Lung (tissue), 11 donors: ENCODE measurements at regions not wholly inside any gene's neighbourhood (a gene's known extent, or its start where the extent isn't known, plus 50 kb on each side); places are given as distances from the start of the nearest gene placed in this dataset.

Source experiments
- ATAC-seq: fragments of 200-7000 bp; cut with Tn5 transposase; one replicate; pipeline ENCODE4 v1.9.1; 2020; ENCODE audit warnings: moderate number of reproducible peaks; ENCODE audit not compliant: insufficient read depth, low FRiP score
- DNase-seq, 3 donors: peaks; one replicate each; pipeline ENCODE4 v3.0.0-alpha.2; 2013 to 2017
- H3K27ac ChIP-seq, 2 donors: one replicate each; pipeline ENCODE4 v1.5.1; 2013; ENCODE audit warnings: mild to moderate bottlenecking in 2 of 2, moderate library complexity in 2 of 2, control low read depth in 1 of 2, inconsistent platforms in 1 of 2, low read depth in 1 of 2, low read length in 1 of 2
- H3K27me3 ChIP-seq, 3 donors: one replicate each; pipeline ENCODE4 v1.5.1; 2013; ENCODE audit warnings: low read length in 2 of 3; ENCODE audit not compliant: control insufficient read depth in 3 of 3, insufficient read depth in 3 of 3
- H3K36me3 ChIP-seq, 4 donors: one replicate each; pipeline ENCODE4 v1.5.1; 2013; ENCODE audit warnings: low read length in 4 of 4, mild to moderate bottlenecking in 1 of 4, moderate library complexity in 1 of 4; ENCODE audit not compliant: control insufficient read depth in 4 of 4, insufficient read depth in 4 of 4
- H3K4me1 ChIP-seq, 5 donors: one replicate each; pipeline ENCODE4 v1.5.1; 2013; ENCODE audit warnings: low read length in 5 of 5, mild to moderate bottlenecking in 2 of 5, moderate library complexity in 1 of 5; ENCODE audit not compliant: control insufficient read depth in 5 of 5, insufficient read depth in 5 of 5
- H3K4me3 ChIP-seq: one replicate; pipeline ENCODE4 v1.5.1; 2013; ENCODE audit warnings: mild to moderate bottlenecking, control low read depth, moderate library complexity
- H3K9ac ChIP-seq, 2 donors: one replicate each; pipeline ENCODE4 v1.5.1; 2013; ENCODE audit warnings: low read length in 2 of 2, control low read depth in 1 of 2; ENCODE audit not compliant: insufficient read depth in 1 of 2
- H3K9me3 ChIP-seq, 4 donors: one replicate each; pipeline ENCODE4 v1.5.1; 2013; ENCODE audit warnings: low read length in 3 of 4, mild to moderate bottlenecking in 1 of 4, moderate library complexity in 1 of 4; ENCODE audit not compliant: control insufficient read depth in 4 of 4, insufficient read depth in 3 of 4
- CTCF ChIP-seq: IDR thresholded peaks from 2 replicates; pipeline ENCODE4 v1.5.1; 2012; ENCODE audit warnings: mild to moderate bottlenecking; ENCODE audit errors: control extremely low read depth, extremely low read depth
- WGBS, 2 donors: extraction: QIAGEN DNeasy Blood & Tissue Kit; methylation state at CpG; one replicate each; pipeline ENCODE4 v1.1.7; 2013; 5-methylcytosine and 5-hydroxymethylcytosine counted together
- donor health status: control.
- donor health status: control.
- donor health status: Bipolar disorder and iron deficiency.
- donor health status: healthy.
- donor health status: DM: yes; HTN: yes; CAD: no.

GRCh38 chr4:13992041-13992440 is 364.5 kb upstream of the BOD1L1 start:
- Histone ChIP-seq H3K9me3 (no peaks in the 10 kb centered on the region), H3K27ac (no peak overlapping the region), H3K9ac (no peak overlapping the region), H3K36me3 (no peaks in the 10 kb centered on the region), H3K27me3 (no peaks in the 10 kb centered on the region), H3K4me1 (peaks cover 0 to 7% (median 0%) of the 10 kb centered on the region in 5 donors), H3K4me3 (no peak overlapping the region)
- DNase-seq (no peak), ATAC-seq (no peak)
- TF ChIP-seq CTCF: no peak
- 89 to 91% methylated on average over 2 of the region's 2 CpGs for WGBS, 2 donors

- WGBS, 2 donors: 21 to 30% methylated on average over 1 of the region's 1 CpG
- H3K4me3 ChIP-seq: no peak overlapping the region
- no peaks in the 10 kb centered on the region for H3K27me3 ChIP-seq
- no peaks in the 10 kb centered on the region for H3K36me3 ChIP-seq
- H3K9ac ChIP-seq: no peak overlapping the region
- no peak for TF ChIP-seq CTCF
- H3K4me1 ChIP-seq: peaks cover 0 to 7% (median 0%) of the 10 kb centered on the region in 5 donors
- DNase-seq (no peak), ATAC-seq (no peak)
- no peaks in the 10 kb centered on the region for H3K9me3 ChIP-seq
- no peak overlapping the region for H3K27ac ChIP-seq
These were observed 365.5 kb upstream of the BOD1L1 start for GRCh38 chr4:13992975-13993520.

- 90 to 92% methylated on average over 2 of the region's 2 CpGs for WGBS, 2 donors
- no peaks in the 10 kb centered on the region for H3K27me3 ChIP-seq
- H3K4me3 ChIP-seq: no peak overlapping the region
- TF ChIP-seq CTCF: no peak
- H3K4me1 ChIP-seq: peaks cover 0 to 5% (median 0%) of the 10 kb centered on the region in 5 donors
- DNase-seq (no peak), ATAC-seq (no peak)
- no peak overlapping the region for H3K9ac ChIP-seq
- H3K9me3 ChIP-seq: no peaks in the 10 kb centered on the region
- H3K27ac ChIP-seq: no peak overlapping the region
- H3K36me3 ChIP-seq: no peaks in the 10 kb centered on the region
These were observed 366.5 kb upstream of the BOD1L1 start for GRCh38 chr4:13994016-13994415.
